HUES64 (cell line): ENCODE measurements at regions not wholly inside any gene's neighbourhood (a gene's known extent, or its start where the extent isn't known, plus 50 kb on each side); places are given as distances from the start of the nearest gene placed in this dataset.

Experiments
- H3K27ac ChIP-seq: 2 replicates; pipeline ENCODE4 v1.7.0; 2013; ENCODE audit warnings: low read depth, low read length, inconsistent platforms
- H3K27me3 ChIP-seq: 2 replicates; pipeline ENCODE4 v1.6.1; 2013; ENCODE audit warnings: mild to moderate bottlenecking, low read length; ENCODE audit not compliant: insufficient read depth
- H3K36me3 ChIP-seq: 2 replicates; pipeline ENCODE4 v1.6.1; 2013; ENCODE audit warnings: mild to moderate bottlenecking, low read length; ENCODE audit not compliant: insufficient read depth
- H3K4me1 ChIP-seq: 2 replicates; pipeline ENCODE4 v1.6.1; 2013; ENCODE audit warnings: mild to moderate bottlenecking, low read length, moderate library complexity; ENCODE audit not compliant: insufficient read depth
- H3K4me3 ChIP-seq: 2 replicates; pipeline ENCODE4 v1.5.1; 2013; ENCODE audit warnings: mild to moderate bottlenecking, low read length, moderate library complexity
- H3K9ac ChIP-seq: 2 replicates; pipeline ENCODE4 v1.6.1; 2013; ENCODE audit warnings: mild to moderate bottlenecking, low read depth, low read length
- H3K9me3 ChIP-seq: 2 replicates; pipeline ENCODE4 v1.6.1; 2013; ENCODE audit warnings: low read depth, low read length; ENCODE audit not compliant: insufficient read depth
- WGBS: fragments of 150-250, 120-280 bp; methylation state at CpG from one replicate; pipeline ENCODE4 v1.1.7; 2013; ENCODE audit warnings: missing lambda C conversion rate; 5-methylcytosine and 5-hydroxymethylcytosine counted together

- H3K4me3 ChIP-seq, result no peak overlapping the region
- H3K4me1 ChIP-seq, result peaks cover 10% of the 10 kb centered on the region
- no CpG with 5 or more reads among the region's 3 CpGs for WGBS
- H3K27ac ChIP-seq, result no peak overlapping the region
- no peaks in the 10 kb centered on the region for H3K36me3 ChIP-seq
- no peaks in the 10 kb centered on the region for H3K9me3 ChIP-seq
- no peak overlapping the region for H3K9ac ChIP-seq
- no peaks in the 10 kb centered on the region for H3K27me3 ChIP-seq
These were observed 225.8 kb upstream of the SLC10A2 start for GRCh38 chr13:103291798-103292572.

GRCh38 chr13:103291226-103291625, 225.0 kb upstream of the SLC10A2 start:
- no peaks in the 10 kb centered on the region for H3K9me3 ChIP-seq

GRCh38 chr13:103289681-103290080, 223.5 kb upstream of the SLC10A2 start:
- H3K4me3 ChIP-seq, result no peak overlapping the region
- no peak overlapping the region for H3K27ac ChIP-seq
- H3K9me3 ChIP-seq, result no peaks in the 10 kb centered on the region
- no peaks in the 10 kb centered on the region for H3K36me3 ChIP-seq
- no peak overlapping the region for H3K9ac ChIP-seq
- peaks cover 10% of the 10 kb centered on the region for H3K4me1 ChIP-seq
- no peaks in the 10 kb centered on the region for H3K27me3 ChIP-seq

More at GRCh38 chr13:103291226-103291625, 225.0 kb upstream of the SLC10A2 start:
- Histone ChIP-seq H3K9ac (no peak overlapping the region), H3K4me3 (no peak overlapping the region), H3K4me1 (peaks cover 10% of the 10 kb centered on the region), H3K27ac (no peak overlapping the region), H3K27me3 (no peaks in the 10 kb centered on the region), H3K36me3 (no peaks in the 10 kb centered on the region)
- 94% methylated on average over 3 of the region's 3 CpGs for WGBS

- H3K27me3 ChIP-seq, result no peaks in the 10 kb centered on the region
- 95% methylated on average over 7 of the region's 7 CpGs for WGBS
- H3K9ac ChIP-seq, result no peak overlapping the region
- peaks cover 10% of the 10 kb centered on the region for H3K4me1 ChIP-seq
- no peaks in the 10 kb centered on the region for H3K36me3 ChIP-seq
- no peaks in the 10 kb centered on the region for H3K9me3 ChIP-seq
- H3K27ac ChIP-seq, result no peak overlapping the region
- no peak overlapping the region for H3K4me3 ChIP-seq
These were observed 221.9 kb upstream of the SLC10A2 start for GRCh38 chr13:103288114-103288513.

- Histone ChIP-seq H3K9ac (no peak overlapping the region), H3K4me1 (peaks cover 11% of the 10 kb centered on the region), H3K27me3 (no peaks in the 10 kb centered on the region), H3K9me3 (no peaks in the 10 kb centered on the region), H3K4me3 (no peak overlapping the region), H3K27ac (no peak overlapping the region), H3K36me3 (no peaks in the 10 kb centered on the region)
These were observed 221.4 kb upstream of the SLC10A2 start for GRCh38 chr13:103287659-103288058.

GRCh38 chr13:103284466-103284865, 218.2 kb upstream of the SLC10A2 start:
- no peak overlapping the region for H3K9ac ChIP-seq
- H3K27ac ChIP-seq, result no peak overlapping the region
- H3K9me3 ChIP-seq, result no peaks in the 10 kb centered on the region
- H3K4me3 ChIP-seq, result no peak overlapping the region
- H3K36me3 ChIP-seq, result no peaks in the 10 kb centered on the region
- H3K27me3 ChIP-seq, result no peaks in the 10 kb centered on the region
- 100% methylated on average over 2 of the region's 2 CpGs for WGBS
- H3K4me1 ChIP-seq, result peaks cover 4% of the 10 kb centered on the region; the same call in 1 of the 2 replicates

GRCh38 chr13:103283451-103283820, 217.2 kb upstream of the SLC10A2 start:
- H3K4me1 ChIP-seq, result peaks cover 4% of the 10 kb centered on the region; the same call in 1 of the 2 replicates
- H3K9ac ChIP-seq, result no peak overlapping the region
- 93% methylated on average over 1 of the region's 1 CpG for WGBS
- H3K4me3 ChIP-seq, result no peak overlapping the region
- no peaks in the 10 kb centered on the region for H3K9me3 ChIP-seq
- H3K27ac ChIP-seq, result no peak overlapping the region
- H3K36me3 ChIP-seq, result no peaks in the 10 kb centered on the region
- H3K27me3 ChIP-seq, result no peaks in the 10 kb centered on the region

- Histone ChIP-seq H3K4me3 (no peak overlapping the region), H3K9ac (no peak overlapping the region), H3K4me1 (peaks cover 4% of the 10 kb centered on the region; the same call in 1 of the 2 replicates), H3K27me3 (no peaks in the 10 kb centered on the region), H3K9me3 (no peaks in the 10 kb centered on the region), H3K36me3 (no peaks in the 10 kb centered on the region), H3K27ac (no peak overlapping the region)
- WGBS, result 85% methylated on average over 14 of the region's 14 CpGs
These were observed 216.6 kb upstream of the SLC10A2 start for GRCh38 chr13:103282571-103283450.

GRCh38 chr13:103277959-103278694, 211.9 kb upstream of the SLC10A2 start:
- Histone ChIP-seq H3K27me3 (no peaks in the 10 kb centered on the region), H3K36me3 (no peaks in the 10 kb centered on the region), H3K9me3 (no peaks in the 10 kb centered on the region), H3K4me1 (peaks cover 4% of the 10 kb centered on the region; the same call in 1 of the 2 replicates), H3K9ac (no peak overlapping the region), H3K27ac (no peak overlapping the region), H3K4me3 (no peak overlapping the region)
- 70% methylated on average over 4 of the region's 5 CpGs for WGBS

GRCh38 chr13:103276775-103277498, 210.7 kb upstream of the SLC10A2 start:
- H3K36me3 ChIP-seq, result no peaks in the 10 kb centered on the region
- H3K4me3 ChIP-seq, result no peak overlapping the region
- no peak overlapping the region for H3K27ac ChIP-seq
- H3K9me3 ChIP-seq, result no peaks in the 10 kb centered on the region
- no peaks in the 10 kb centered on the region for H3K4me1 ChIP-seq
- no peak overlapping the region for H3K9ac ChIP-seq
- 87% methylated on average over 8 of the region's 8 CpGs for WGBS
- H3K27me3 ChIP-seq, result no peaks in the 10 kb centered on the region
